ENCODE measurements at regions not wholly inside any gene's neighbourhood (a gene's known extent, or its start where the extent isn't known, plus 50 kb on each side); places are given as distances from the start of the nearest gene placed in this dataset.

DNA sequence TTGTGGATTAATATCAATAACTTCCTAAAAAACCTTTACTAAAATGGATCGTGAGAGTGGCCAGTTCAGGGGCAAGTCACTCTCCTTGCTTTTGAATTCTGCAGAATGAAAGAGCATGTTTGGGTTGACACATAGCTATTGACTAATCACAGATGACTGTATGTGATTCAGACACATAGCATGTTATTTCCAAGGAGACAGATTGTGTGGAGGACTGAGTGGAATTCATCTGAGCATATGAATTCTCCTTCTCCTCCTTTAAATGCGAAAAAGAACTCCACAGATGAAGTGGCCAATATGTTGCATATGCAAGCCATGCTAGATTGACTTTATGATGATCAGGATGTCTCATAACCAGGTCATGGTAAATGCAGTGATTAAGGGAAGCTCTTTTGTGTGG, 249.4 kb upstream of the FAM98A start:
- TF ChIP-seq, protein P1, sequence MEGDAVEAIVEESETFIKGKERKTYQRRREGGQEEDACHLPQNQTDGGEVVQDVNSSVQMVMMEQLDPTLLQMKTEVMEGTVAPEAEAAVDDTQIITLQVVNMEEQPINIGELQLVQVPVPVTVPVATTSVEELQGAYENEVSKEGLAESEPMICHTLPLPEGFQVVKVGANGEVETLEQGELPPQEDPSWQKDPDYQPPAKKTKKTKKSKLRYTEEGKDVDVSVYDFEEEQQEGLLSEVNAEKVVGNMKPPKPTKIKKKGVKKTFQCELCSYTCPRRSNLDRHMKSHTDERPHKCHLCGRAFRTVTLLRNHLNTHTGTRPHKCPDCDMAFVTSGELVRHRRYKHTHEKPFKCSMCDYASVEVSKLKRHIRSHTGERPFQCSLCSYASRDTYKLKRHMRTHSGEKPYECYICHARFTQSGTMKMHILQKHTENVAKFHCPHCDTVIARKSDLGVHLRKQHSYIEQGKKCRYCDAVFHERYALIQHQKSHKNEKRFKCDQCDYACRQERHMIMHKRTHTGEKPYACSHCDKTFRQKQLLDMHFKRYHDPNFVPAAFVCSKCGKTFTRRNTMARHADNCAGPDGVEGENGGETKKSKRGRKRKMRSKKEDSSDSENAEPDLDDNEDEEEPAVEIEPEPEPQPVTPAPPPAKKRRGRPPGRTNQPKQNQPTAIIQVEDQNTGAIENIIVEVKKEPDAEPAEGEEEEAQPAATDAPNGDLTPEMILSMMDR (conservative IDR thresholded peaks at IDR 0.05; ENCODE audit: low read length) = no peak
- no peak for TF ChIP-seq EZH2phosphoT487 (IDR thresholded peaks at IDR 0.05; ENCODE audit: borderline replicate concordance)
